IMR-90 (cell line): ENCODE measurements at regions not wholly inside any gene's neighbourhood (a gene's known extent, or its start where the extent isn't known, plus 50 kb on each side); places are given as distances from the start of the nearest gene placed in this dataset.

ENCODE experiments used
- ATAC-seq: fragments of 200-7000 bp; cut with Tn5 transposase; 2 replicates; pipeline ENCODE4 v1.9.1; 2020; ENCODE audit warnings: low read depth, mild to moderate bottlenecking, moderate library complexity
- BruUV-seq: library from RNA; stranded (reverse); fragments of 400-500 nt; replicated peaks from 2 replicates; lab custom pipeline; 2021; lab: Mats Ljungman, UMichigan
- CTCF ChIA-PET: fragments of 300-600 bp; formaldehyde crosslinking; extraction: SDS; loops from one replicate; lab custom pipeline; 2021; ENCODE audit warnings: antibody characterized with exemption; lab: Yijun Ruan, JAX
- POLR2A ChIA-PET: fragments of 300-600 bp; sonication (Branson Sonifier 250); formaldehyde crosslinking; loops from one replicate; lab custom pipeline; 2022; ENCODE audit warnings: antibody characterized with exemption; ENCODE audit not compliant: unreplicated experiment; lab: Charles Lee
- DNase-seq: peaks from one replicate; pipeline ENCODE4 v3.0.0; 2013
- H2AFZ ChIP-seq: replicated peaks from 2 replicates; pipeline ENCODE3; 2013; ENCODE audit warnings: low read length, mild to moderate bottlenecking; ENCODE audit not compliant: poor library complexity
- H2AK5ac ChIP-seq: 2 replicates; pipeline ENCODE4 v1.6.1; 2013; ENCODE audit warnings: low read depth, low read length, inconsistent platforms
- H2AK9ac ChIP-seq: replicated peaks from 2 replicates; pipeline ENCODE3; 2013; ENCODE audit warnings: mild to moderate bottlenecking, low read depth, low read length, moderate library complexity; ENCODE audit not compliant: poor library complexity
- H2BK120ac ChIP-seq: 2 replicates; pipeline ENCODE4 v1.6.1; 2013; ENCODE audit warnings: low read depth, low read length, inconsistent platforms
- H2BK15ac ChIP-seq: 3 replicates; pipeline ENCODE4 v1.6.1; 2013; ENCODE audit warnings: low read depth, low read length, inconsistent platforms
- H2BK20ac ChIP-seq: 2 replicates; pipeline ENCODE4 v1.6.1; 2013; ENCODE audit warnings: low read depth, mild to moderate bottlenecking, inconsistent platforms, low read length, moderate library complexity
- H2BK5ac ChIP-seq: 2 replicates; pipeline ENCODE4 v1.6.1; 2013; ENCODE audit warnings: mild to moderate bottlenecking, low read depth, low read length, inconsistent platforms; ENCODE audit not compliant: poor library complexity, severe bottlenecking
- H3K14ac ChIP-seq: replicated peaks from 2 replicates; pipeline ENCODE4 v1.6.1; 2013; ENCODE audit warnings: low read depth, low read length, inconsistent platforms
- H3K18ac ChIP-seq: 2 replicates; pipeline ENCODE4 v1.6.1; 2013; ENCODE audit warnings: low read depth, low read length, control low read depth
- H3K23ac ChIP-seq: 2 replicates; pipeline ENCODE4 v1.6.1; 2013; ENCODE audit warnings: low read depth, low read length, inconsistent platforms
- H3K27ac ChIP-seq: 2 replicates; pipeline ENCODE4 v1.5.1; 2013; ENCODE audit warnings: mild to moderate bottlenecking, control low read depth, low read length; ENCODE audit not compliant: insufficient read depth
- H3K27me3 ChIP-seq: 2 replicates; pipeline ENCODE4 v1.6.1; 2013; ENCODE audit warnings: low read length; ENCODE audit not compliant: control insufficient read depth, insufficient read depth
- H3K36me3 ChIP-seq: 2 replicates; pipeline ENCODE4 v1.6.1; 2013; ENCODE audit warnings: low read length, mixed read lengths; ENCODE audit not compliant: control insufficient read depth, insufficient read depth
- H3K4ac ChIP-seq: 2 replicates; pipeline ENCODE4 v1.6.1; 2013; ENCODE audit warnings: low read depth, low read length, inconsistent platforms
- H3K4me1 ChIP-seq: 2 replicates; pipeline ENCODE4 v1.6.1; 2013; ENCODE audit warnings: low read length, mixed read lengths; ENCODE audit not compliant: control insufficient read depth, insufficient read depth
- H3K4me2 ChIP-seq: 2 replicates; pipeline ENCODE4 v1.6.1; 2013; ENCODE audit warnings: low read depth, mild to moderate bottlenecking, control low read depth, low read length, moderate library complexity
- H3K4me3 ChIP-seq: 2 replicates; pipeline ENCODE4 v1.5.1; 2013; ENCODE audit warnings: low read depth, mild to moderate bottlenecking, control low read depth, low read length, moderate library complexity; ENCODE audit not compliant: insufficient read depth
- H3K56ac ChIP-seq: 2 replicates; pipeline ENCODE4 v1.6.1; 2013; ENCODE audit warnings: low read length, inconsistent platforms; ENCODE audit not compliant: insufficient read depth; ENCODE audit errors: extremely low read depth
- H3K79me1 ChIP-seq, 2 experiments: 2 replicates each; pipeline ENCODE4 v1.6.1; 2013; ENCODE audit warnings: low read length in 2 of 2, inconsistent platforms in 1 of 2, low read depth in 1 of 2
- H3K9ac ChIP-seq: 2 replicates; pipeline ENCODE4 v1.6.1; 2013; ENCODE audit warnings: low read depth, low read length, control low read depth
- H3K9me1 ChIP-seq: 2 replicates; pipeline ENCODE4 v1.6.1; 2013; ENCODE audit warnings: low read length, inconsistent platforms; ENCODE audit not compliant: insufficient read depth
- H3K9me3 ChIP-seq: 2 replicates; pipeline ENCODE4 v1.6.1; 2013; ENCODE audit warnings: low read length; ENCODE audit not compliant: control insufficient read depth, insufficient read depth
- H4K20me1 ChIP-seq: 2 replicates; pipeline ENCODE4 v1.6.1; 2013; ENCODE audit warnings: low read length, inconsistent platforms; ENCODE audit not compliant: insufficient read depth
- H4K5ac ChIP-seq: 2 replicates; pipeline ENCODE4 v1.6.1; 2013; ENCODE audit warnings: mild to moderate bottlenecking, low read depth, low read length, control low read depth
- H4K8ac ChIP-seq, 2 experiments: 2 replicates each; pipeline ENCODE4 v1.6.1; 2013; ENCODE audit warnings: low read depth in 2 of 2, low read length in 2 of 2, control low read depth in 1 of 2, inconsistent platforms in 1 of 2
- H4K91ac ChIP-seq: 2 replicates; pipeline ENCODE4 v1.6.1; 2013; ENCODE audit warnings: low read depth, low read length, inconsistent platforms; ENCODE audit not compliant: insufficient read depth
- BHLHE40 ChIP-seq: fragments of 150-350 bp; IDR thresholded peaks from 2 replicates; pipeline ENCODE4 v1.6.1; 2016; ENCODE audit warnings: mild to moderate bottlenecking, low read depth, low read length
- CEBPB ChIP-seq: IDR thresholded peaks from 2 replicates; pipeline ENCODE4 v1.6.1; 2012; ENCODE audit warnings: low read depth, low read length, improper control_type of control experiment
- CHD1 ChIP-seq: IDR thresholded peaks from 2 replicates; pipeline ENCODE4 v1.6.1; 2012; ENCODE audit warnings: low read depth, low read length, improper control_type of control experiment
- CTCF ChIP-seq: conservative IDR thresholded peaks from 2 replicates; pipeline ENCODE4 v1.5.1; 2012; ENCODE audit warnings: mild to moderate bottlenecking, low read depth, low read length, improper control_type of control experiment
- FOS ChIP-seq: fragments of 150-350 bp; IDR thresholded peaks from 2 replicates; pipeline ENCODE4 v1.6.1; 2016; ENCODE audit warnings: low read depth, low read length
- MAFK ChIP-seq: IDR thresholded peaks from 2 replicates; pipeline ENCODE4 v1.6.1; 2012; ENCODE audit warnings: low read depth, low read length, improper control_type of control experiment
- MAZ ChIP-seq: IDR thresholded peaks from 2 replicates; pipeline ENCODE4 v1.6.1; 2012; ENCODE audit warnings: low read depth, mild to moderate bottlenecking, low read length, improper control_type of control experiment, moderate library complexity, borderline replicate concordance
- MXI1 ChIP-seq: IDR thresholded peaks from 2 replicates; pipeline ENCODE4 v1.6.1; 2012; ENCODE audit warnings: low read depth, mild to moderate bottlenecking, low read length, moderate library complexity, borderline replicate concordance
- NFE2L2 ChIP-seq: fragments of 150-350 bp; IDR thresholded peaks from 2 replicates; pipeline ENCODE4 v1.6.1; 2016; ENCODE audit warnings: low read depth, mild to moderate bottlenecking, low read length
- POLR2A ChIP-seq: IDR thresholded peaks from 2 replicates; pipeline ENCODE4 v1.6.1; 2012; ENCODE audit warnings: mild to moderate bottlenecking, low read depth, low read length
- RAD21 ChIP-seq: IDR thresholded peaks from 2 replicates; pipeline ENCODE4 v1.6.1; 2012; ENCODE audit warnings: low read length, improper control_type of control experiment
- RCOR1 ChIP-seq: IDR thresholded peaks from 2 replicates; pipeline ENCODE4 v1.6.1; 2012; ENCODE audit warnings: mild to moderate bottlenecking, low read length, improper control_type of control experiment; ENCODE audit not compliant: insufficient replicate concordance
- SMC3 ChIP-seq: fragments of 150-350 bp; IDR thresholded peaks from 2 replicates; pipeline ENCODE4 v1.6.1; 2016; ENCODE audit warnings: low read depth, mild to moderate bottlenecking, antibody characterized with exemption, low read length, moderate library complexity
- WGBS, 2 experiments: methylation state at CpG; one replicate each; pipeline versions ENCODE4 v1.1.5 to v1.1.7; 2013; ENCODE audit warnings: missing lambda C conversion rate in 2 of 2; ENCODE audit not compliant: insufficient read length in 1 of 2; ENCODE audit errors: extremely low coverage in 2 of 2; 5-methylcytosine and 5-hydroxymethylcytosine counted together
- dilution Hi-C: fragments of 300-500 bp; cut with HindIII; formaldehyde crosslinking; loops from one replicate; pipeline ENCODE4 v1.14.3; 2018; ENCODE audit warnings: low sequenced_read_pairs; ENCODE audit not compliant: unreplicated experiment
- in situ Hi-C: fragments of 300-500 bp; cut with MboI; formaldehyde crosslinking; loops from 3 replicates; pipeline ENCODE4 v1.14.3; 2019; ENCODE audit warnings: low sequenced_read_pairs, inconsistent platforms, mixed read lengths
- intact Hi-C: fragments of 100-400 bp; cut with micrococcal nuclease; formaldehyde crosslinking; loops from 2 replicates; pipeline ENCODE4 v1.10.0; 2022
- TF ChIP-seq, protein P1 (sequence below): fragments of 150-350 bp; IDR thresholded peaks from 2 replicates; pipeline ENCODE4 v1.6.1; 2016; ENCODE audit warnings: low read depth, mild to moderate bottlenecking, low read length, moderate library complexity, borderline replicate concordance
- TF ChIP-seq, protein P2 (sequence below): fragments of 150-350 bp; IDR thresholded peaks from 2 replicates; pipeline ENCODE4 v1.6.1; 2017; ENCODE audit warnings: mild to moderate bottlenecking, antibody characterized with exemption, low read length, low read depth

GRCh38 chr2:175679728-175680127, 322.3 kb downstream of the LNPK start:
- Histone ChIP-seq H4K20me1 (no peaks in the 10 kb centered on the region), H3K4me3 (no peak overlapping the region), H3K9me1 (no peaks in the 10 kb centered on the region), H2BK20ac (no peak overlapping the region), H4K5ac (no peak overlapping the region), H2AK5ac (no peak overlapping the region), H2AK9ac (no peak overlapping the region), H3K4ac (no peak overlapping the region), H3K18ac (no peak overlapping the region), H3K27ac (no peak overlapping the region), H3K27me3 (no peaks in the 10 kb centered on the region; the same call in 1 of the 2 replicates), H3K79me1 (no peaks in the 10 kb centered on the region), H3K9me3 (no peaks in the 10 kb centered on the region), H2BK5ac (no peak overlapping the region), H3K14ac (no peak overlapping the region), H2BK120ac (no peak overlapping the region), H2AFZ (no peak overlapping the region), H4K91ac (no peak overlapping the region), H3K4me2 (no peak overlapping the region), H4K8ac (no peak overlapping the region), H3K23ac (no peak overlapping the region), H3K4me1 (no peaks in the 10 kb centered on the region), H3K9ac (no peak overlapping the region), H2BK15ac (no peak overlapping the region), H3K36me3 (no peaks in the 10 kb centered on the region), H3K56ac (no peak overlapping the region)
- POLR2A ChIA-PET = no interaction called here
- TF ChIP-seq RAD21 (no peak), POLR2A (no peak), CEBPB (no peak), MAFK (no peak), SMC3 (no peak), CTCF (no peak), BHLHE40 (no peak), MAZ (no peak), CHD1 (no peak), RCOR1 (no peak), NFE2L2 (no peak), FOS (no peak), MXI1 (no peak)
- TF ChIP-seq, protein P1, sequence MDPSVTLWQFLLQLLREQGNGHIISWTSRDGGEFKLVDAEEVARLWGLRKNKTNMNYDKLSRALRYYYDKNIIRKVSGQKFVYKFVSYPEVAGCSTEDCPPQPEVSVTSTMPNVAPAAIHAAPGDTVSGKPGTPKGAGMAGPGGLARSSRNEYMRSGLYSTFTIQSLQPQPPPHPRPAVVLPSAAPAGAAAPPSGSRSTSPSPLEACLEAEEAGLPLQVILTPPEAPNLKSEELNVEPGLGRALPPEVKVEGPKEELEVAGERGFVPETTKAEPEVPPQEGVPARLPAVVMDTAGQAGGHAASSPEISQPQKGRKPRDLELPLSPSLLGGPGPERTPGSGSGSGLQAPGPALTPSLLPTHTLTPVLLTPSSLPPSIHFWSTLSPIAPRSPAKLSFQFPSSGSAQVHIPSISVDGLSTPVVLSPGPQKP = no peak
- TF ChIP-seq, protein P2, sequence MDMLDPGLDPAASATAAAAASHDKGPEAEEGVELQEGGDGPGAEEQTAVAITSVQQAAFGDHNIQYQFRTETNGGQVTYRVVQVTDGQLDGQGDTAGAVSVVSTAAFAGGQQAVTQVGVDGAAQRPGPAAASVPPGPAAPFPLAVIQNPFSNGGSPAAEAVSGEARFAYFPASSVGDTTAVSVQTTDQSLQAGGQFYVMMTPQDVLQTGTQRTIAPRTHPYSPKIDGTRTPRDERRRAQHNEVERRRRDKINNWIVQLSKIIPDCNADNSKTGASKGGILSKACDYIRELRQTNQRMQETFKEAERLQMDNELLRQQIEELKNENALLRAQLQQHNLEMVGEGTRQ = no peak
- CTCF ChIA-PET = no interaction called here
- intact Hi-C loops (no loop called here), in situ Hi-C loops (loop anchor here (10.0 kb wide), 1 partner anchor 415 kb away; the partner anchor contains the start of genes HOXD12 and HOXD13), dilution Hi-C loops (no loop called here)
- BruUV-seq = no TSS peak
- no CpG with 5 or more reads among the region's 2 CpGs for WGBS, 2 experiments
- no peak for DNase-seq
- no peak for ATAC-seq
